ENCODE measurements at regions not wholly inside any gene's neighbourhood (a gene's known extent, or its start where the extent isn't known, plus 50 kb on each side); places are given as distances from the start of the nearest gene placed in this dataset.

GRCh38 chr13:29713839-29714238, 118.4 kb upstream of the SLC7A1 start:
- peak; percentile 9 for DNase-seq (ENCODE audit: low spot score)
- no peaks in the 10 kb centered on the region; the same call in 1 of the 2 replicates for H3K36me3 ChIP-seq (ENCODE audit: insufficient read depth, low read length)
- H3K9me3 ChIP-seq (ENCODE audit: low read length), result peaks cover 6% of the 10 kb centered on the region; the same call in 1 of the 2 replicates
- no peak overlapping the region for H3K4me3 ChIP-seq (ENCODE audit: low read depth, low read length, poor library complexity, severe bottlenecking)
- intact Hi-C loops (cut with micrococcal nuclease; ENCODE audit: unreplicated experiment), result no loop called here
- H3K79me2 ChIP-seq (ENCODE audit: insufficient read depth, low read depth, low read length), result no peaks in the 10 kb centered on the region
- no peaks in the 10 kb centered on the region for H4K20me1 ChIP-seq (ENCODE audit: insufficient read depth, low read length)
- H3K9me2 ChIP-seq (ENCODE audit: insufficient read depth, low read length), result no peaks in the 10 kb centered on the region
- no peak overlapping the region for H3K4me2 ChIP-seq (ENCODE audit: low read length)
- TF ChIP-seq EZH2phosphoT487 (IDR thresholded peaks at IDR 0.05; ENCODE audit: borderline replicate concordance, low read depth, low read length) (no peak), CTCF (conservative IDR thresholded peaks at IDR 0.05; ENCODE audit: low read length) (peak; percentile 91)
- no TSS peak for BruUV-seq (replicated peaks)
- no peak overlapping the region for H2AFZ ChIP-seq (ENCODE audit: low read length)
- no peak overlapping the region for H3K27ac ChIP-seq (ENCODE audit: low read depth, low read length, poor library complexity, severe bottlenecking)
- POLR2A ChIA-PET, result no interaction called here
- H3K4me1 ChIP-seq (ENCODE audit: insufficient read depth, low read length, poor library complexity, severe bottlenecking), result no peaks in the 10 kb centered on the region
- CTCF ChIA-PET (ENCODE audit: unreplicated experiment), result no interaction called here

- Histone ChIP-seq H3K27ac (ENCODE audit: low read depth, low read length, poor library complexity, severe bottlenecking) (no peak overlapping the region), H3K9me3 (ENCODE audit: low read length) (peaks cover 6% of the 10 kb centered on the region; the same call in 1 of the 2 replicates), H2AFZ (ENCODE audit: low read length) (no peak overlapping the region), H3K4me3 (ENCODE audit: low read depth, low read length, poor library complexity, severe bottlenecking) (no peak overlapping the region), H3K4me1 (ENCODE audit: insufficient read depth, low read length, poor library complexity, severe bottlenecking) (no peaks in the 10 kb centered on the region), H3K9me2 (ENCODE audit: insufficient read depth, low read length) (no peaks in the 10 kb centered on the region), H3K36me3 (ENCODE audit: insufficient read depth, low read length) (no peaks in the 10 kb centered on the region; the same call in 1 of the 2 replicates), H4K20me1 (ENCODE audit: insufficient read depth, low read length) (no peaks in the 10 kb centered on the region), H3K79me2 (ENCODE audit: insufficient read depth, low read depth, low read length) (no peaks in the 10 kb centered on the region), H3K4me2 (ENCODE audit: low read length) (no peak overlapping the region)
- CTCF ChIA-PET (ENCODE audit: unreplicated experiment), result no interaction called here
- intact Hi-C loops (cut with micrococcal nuclease; ENCODE audit: unreplicated experiment), result no loop called here
- TF ChIP-seq EZH2phosphoT487 (IDR thresholded peaks at IDR 0.05; ENCODE audit: borderline replicate concordance, low read depth, low read length) (no peak), CTCF (conservative IDR thresholded peaks at IDR 0.05; ENCODE audit: low read length) (no peak)
- no peak for DNase-seq (ENCODE audit: low spot score)
- POLR2A ChIA-PET, result interaction anchor here (0.7 kb wide), 1 partner anchor 218 kb away, joined by 3 read pairs; no protein-coding TSS in a partner anchor
- BruUV-seq (replicated peaks), result no TSS peak
Observed at GRCh38 chr13:29711776-29712175, 116.3 kb upstream of the SLC7A1 start.

GRCh38 chr13:29710511-29710910, 115.0 kb upstream of the SLC7A1 start:
- intact Hi-C loops (cut with micrococcal nuclease; ENCODE audit: unreplicated experiment), result no loop called here

More at GRCh38 chr13:29710511-29710910, 115.0 kb upstream of the SLC7A1 start:
- Histone ChIP-seq H3K4me3 (ENCODE audit: low read depth, low read length, poor library complexity, severe bottlenecking) (no peak overlapping the region), H3K79me2 (ENCODE audit: insufficient read depth, low read depth, low read length) (no peaks in the 10 kb centered on the region), H3K4me2 (ENCODE audit: low read length) (no peak overlapping the region), H4K20me1 (ENCODE audit: insufficient read depth, low read length) (no peaks in the 10 kb centered on the region), H3K4me1 (ENCODE audit: insufficient read depth, low read length, poor library complexity, severe bottlenecking) (no peaks in the 10 kb centered on the region), H2AFZ (ENCODE audit: low read length) (no peak overlapping the region), H3K9me2 (ENCODE audit: insufficient read depth, low read length) (no peaks in the 10 kb centered on the region), H3K9me3 (ENCODE audit: low read length) (peaks cover 6% of the 10 kb centered on the region; the same call in 1 of the 2 replicates), H3K27ac (ENCODE audit: low read depth, low read length, poor library complexity, severe bottlenecking) (no peak overlapping the region), H3K36me3 (ENCODE audit: insufficient read depth, low read length) (no peaks in the 10 kb centered on the region; the same call in 1 of the 2 replicates)
- ChIA-PET CTCF (ENCODE audit: unreplicated experiment) (no interaction called here), POLR2A (no interaction called here)
- TF ChIP-seq CTCF (conservative IDR thresholded peaks at IDR 0.05; ENCODE audit: low read length) (no peak), EZH2phosphoT487 (IDR thresholded peaks at IDR 0.05; ENCODE audit: borderline replicate concordance, low read depth, low read length) (no peak)
- no peak for DNase-seq (ENCODE audit: low spot score)
- BruUV-seq (replicated peaks), result no TSS peak

Measured in OCI-LY7 (cell line).